HL-60 (cell line): ENCODE measurements at regions not wholly inside any gene's neighbourhood (a gene's known extent, or its start where the extent isn't known, plus 50 kb on each side); places are given as distances from the start of the nearest gene placed in this dataset.

Experiments
- CTCF ChIP-seq: IDR thresholded peaks from one replicate; pipeline ENCODE4 v1.5.1; 2011; ENCODE audit warnings: low read length, control low read depth, inconsistent platforms; ENCODE audit not compliant: insufficient read depth
- POLR2AphosphoS5 ChIP-seq: IDR thresholded peaks from 2 replicates; pipeline ENCODE4 v1.6.1; 2012; ENCODE audit warnings: low read depth
- REST ChIP-seq: IDR thresholded peaks from 2 replicates; pipeline ENCODE4 v1.6.1; 2012; ENCODE audit warnings: low read depth; ENCODE audit not compliant: insufficient replicate concordance
- SPI1 ChIP-seq: IDR thresholded peaks from 2 replicates; pipeline ENCODE4 v1.6.1; 2012; ENCODE audit warnings: low read depth, mild to moderate bottlenecking, borderline replicate concordance

- TF ChIP-seq CTCF (no peak), POLR2AphosphoS5 (no peak), SPI1 (no peak), REST (no peak)
Observed at GRCh38 chr3:70620367-70620766, 307.9 kb upstream of the MDFIC2 start.
